HFF-Myc (cell line): ENCODE measurements at regions not wholly inside any gene's neighbourhood (a gene's known extent, or its start where the extent isn't known, plus 50 kb on each side); places are given as distances from the start of the nearest gene placed in this dataset.

Experiments
- DNase-seq: peaks from one replicate; pipeline ENCODE4 v3.0.0-alpha.2; 2011; ENCODE audit warnings: low read depth; ENCODE audit errors: extremely low read depth
- H3K4me3 ChIP-seq: replicated peaks from 2 replicates; pipeline ENCODE4 v1.5.1; 2011; ENCODE audit warnings: low read depth, mild to moderate bottlenecking, control low read depth, low read length
- TF ChIP-seq, protein P1 (sequence below): IDR thresholded peaks from 2 replicates; pipeline ENCODE4 v1.5.1; 2012; ENCODE audit warnings: mild to moderate bottlenecking, low read depth, low read length, control low read depth; ENCODE audit errors: missing control alignments

GRCh38 chr6:28765978-28766351 is 157.8 kb downstream of the TRIM27 start:
- H3K4me3 ChIP-seq: no peak overlapping the region
- TF ChIP-seq, protein P1, sequence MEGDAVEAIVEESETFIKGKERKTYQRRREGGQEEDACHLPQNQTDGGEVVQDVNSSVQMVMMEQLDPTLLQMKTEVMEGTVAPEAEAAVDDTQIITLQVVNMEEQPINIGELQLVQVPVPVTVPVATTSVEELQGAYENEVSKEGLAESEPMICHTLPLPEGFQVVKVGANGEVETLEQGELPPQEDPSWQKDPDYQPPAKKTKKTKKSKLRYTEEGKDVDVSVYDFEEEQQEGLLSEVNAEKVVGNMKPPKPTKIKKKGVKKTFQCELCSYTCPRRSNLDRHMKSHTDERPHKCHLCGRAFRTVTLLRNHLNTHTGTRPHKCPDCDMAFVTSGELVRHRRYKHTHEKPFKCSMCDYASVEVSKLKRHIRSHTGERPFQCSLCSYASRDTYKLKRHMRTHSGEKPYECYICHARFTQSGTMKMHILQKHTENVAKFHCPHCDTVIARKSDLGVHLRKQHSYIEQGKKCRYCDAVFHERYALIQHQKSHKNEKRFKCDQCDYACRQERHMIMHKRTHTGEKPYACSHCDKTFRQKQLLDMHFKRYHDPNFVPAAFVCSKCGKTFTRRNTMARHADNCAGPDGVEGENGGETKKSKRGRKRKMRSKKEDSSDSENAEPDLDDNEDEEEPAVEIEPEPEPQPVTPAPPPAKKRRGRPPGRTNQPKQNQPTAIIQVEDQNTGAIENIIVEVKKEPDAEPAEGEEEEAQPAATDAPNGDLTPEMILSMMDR: no peak
- no peak for DNase-seq

DNA sequence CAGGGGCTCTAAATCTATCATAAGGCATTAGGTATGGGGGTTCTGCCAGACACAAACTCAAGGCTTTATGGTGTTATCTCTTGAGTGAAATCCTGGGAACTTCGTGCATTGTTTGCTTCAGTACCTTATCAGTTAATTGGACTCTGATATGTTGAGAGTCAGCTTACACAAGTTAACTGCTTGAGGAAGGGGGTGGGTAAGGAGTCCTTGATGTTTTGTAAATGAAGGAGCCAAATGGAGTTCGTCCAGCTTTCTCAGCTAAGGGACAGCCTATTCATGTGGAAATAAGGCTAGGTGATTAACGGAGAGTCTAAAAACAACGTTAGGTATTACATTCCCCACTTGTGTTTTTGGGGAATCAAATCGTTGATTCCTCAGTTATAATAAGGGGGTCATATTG is 157.4 kb downstream of the TRIM27 start:
- H3K4me3 ChIP-seq: no peak overlapping the region
- DNase-seq: no peak
- TF ChIP-seq, protein P1: no peak

- no peak for DNase-seq
- no peak overlapping the region for H3K4me3 ChIP-seq
- TF ChIP-seq, protein P1: no peak
These were observed 156.7 kb downstream of the TRIM27 start for GRCh38 chr6:28767133-28767532.

- DNase-seq: no peak
- TF ChIP-seq, protein P1: no peak
- H3K4me3 ChIP-seq: no peak overlapping the region
These were observed 156.1 kb downstream of the TRIM27 start for GRCh38 chr6:28767691-28768090.

GRCh38 chr6:28768187-28768913 is 155.4 kb downstream of the TRIM27 start:
- TF ChIP-seq, protein P1: no peak
- DNase-seq: no peak
- H3K4me3 ChIP-seq: no peak overlapping the region

DNA sequence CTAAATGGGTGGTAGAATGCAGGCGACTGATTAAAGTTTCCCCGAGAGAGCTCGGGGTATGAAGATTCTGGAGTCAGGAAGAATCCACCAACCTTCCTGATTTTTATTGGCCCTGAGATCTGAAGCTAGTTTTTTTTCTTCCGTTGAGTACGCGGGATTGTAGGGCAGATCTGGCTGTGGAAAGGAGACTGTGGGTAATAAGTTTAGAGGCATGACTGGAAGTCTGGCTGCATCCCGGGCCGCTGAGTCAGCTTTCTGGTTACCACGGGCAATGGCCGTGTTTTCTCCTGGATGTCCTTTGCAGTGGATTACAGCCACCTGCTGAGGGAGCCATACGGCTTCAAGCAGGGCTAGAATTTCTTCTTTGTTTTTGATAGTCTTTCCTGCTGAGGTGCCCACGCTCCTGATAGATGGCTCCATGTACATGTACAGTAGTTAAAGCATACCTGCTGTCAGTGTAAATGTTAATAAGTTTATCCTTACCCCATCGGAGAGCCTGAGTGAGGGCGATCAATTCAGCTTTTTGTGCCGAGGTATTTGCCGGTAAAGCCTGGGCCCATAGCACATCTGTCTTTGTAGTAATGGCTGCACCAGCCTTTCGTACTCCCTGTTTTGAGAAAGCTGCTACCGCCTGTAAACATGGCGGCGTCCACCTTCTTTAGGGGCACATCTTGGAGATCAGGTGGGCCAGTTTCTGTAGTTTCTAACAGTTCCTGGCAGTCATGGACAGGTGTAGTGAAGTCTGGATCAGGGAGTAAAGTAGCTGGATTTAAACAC is 154.0 kb downstream of the TRIM27 start:
- DNase-seq: no peak
- TF ChIP-seq, protein P1: peak; percentile 24
- no peak overlapping the region for H3K4me3 ChIP-seq
